GM21447 (cell line): ENCODE measurements at regions not wholly inside any gene's neighbourhood (a gene's known extent, or its start where the extent isn't known, plus 50 kb on each side); places are given as distances from the start of the nearest gene placed in this dataset.
"Not testable (repeated sequence)": the region's sequence is repeated elsewhere in the genome, so short reads cannot be mapped to it uniquely, and the experiment has no call there.

Experiments used
- ATAC-seq: cut with Tn5 transposase; IDR thresholded peaks from one replicate; pipeline ENCODE4 v1.9.1; 2021; ENCODE audit not compliant: unreplicated experiment

GRCh38 chr1:38201431-38201830, 154.8 kb upstream of the POU3F1 start:
- no peak for ATAC-seq

- ATAC-seq: no peak
Observed at GRCh38 chr1:38198621-38199020, 152.0 kb upstream of the POU3F1 start.

- ATAC-seq: no peak
Observed at GRCh38 chr1:38198099-38198498, 151.5 kb upstream of the POU3F1 start.

GRCh38 chr1:38197312-38198061, 150.9 kb upstream of the POU3F1 start:
- ATAC-seq: no peak

- ATAC-seq: no peak
Observed at GRCh38 chr1:38194472-38194871, 147.9 kb upstream of the POU3F1 start.

- no peak for ATAC-seq
Observed at GRCh38 chr1:38193040-38193439, 146.4 kb upstream of the POU3F1 start.

GRCh38 chr1:38191461-38191860, 144.9 kb upstream of the POU3F1 start:
- ATAC-seq: no peak

- ATAC-seq: no peak
Observed at GRCh38 chr1:38190983-38191382, 144.4 kb upstream of the POU3F1 start.

- ATAC-seq: no peak
Observed at GRCh38 chr1:38187552-38187951, 141.0 kb upstream of the POU3F1 start.

- no peak for ATAC-seq
Observed at GRCh38 chr1:38186566-38186965, 140.0 kb upstream of the POU3F1 start.

- ATAC-seq: no peak
Observed at GRCh38 chr1:38185913-38186312, 139.3 kb upstream of the POU3F1 start.

GRCh38 chr1:38183747-38184146, 137.2 kb upstream of the POU3F1 start:
- ATAC-seq: no peak

- no peak for ATAC-seq
Observed at GRCh38 chr1:38183096-38183495, 136.5 kb upstream of the POU3F1 start.

- ATAC-seq: not testable (repeated sequence)
Observed at GRCh38 chr1:38180388-38180787, 133.8 kb upstream of the POU3F1 start.

- ATAC-seq: no peak
Observed at GRCh38 chr1:38179483-38179882, 132.9 kb upstream of the POU3F1 start.

- no peak for ATAC-seq
Observed at GRCh38 chr1:38178216-38178615, 131.6 kb upstream of the POU3F1 start.

- ATAC-seq: no peak
Observed at GRCh38 chr1:38175121-38175520, 128.5 kb upstream of the POU3F1 start.

GRCh38 chr1:38173848-38174247, 127.3 kb upstream of the POU3F1 start:
- no peak for ATAC-seq

GRCh38 chr1:38173157-38173831, 126.7 kb upstream of the POU3F1 start:
- ATAC-seq: no peak

GRCh38 chr1:38169121-38169520, 122.5 kb upstream of the POU3F1 start:
- no peak for ATAC-seq

GRCh38 chr1:38168365-38168764, 121.8 kb upstream of the POU3F1 start:
- ATAC-seq: no peak

GRCh38 chr1:38166461-38166860, 119.9 kb upstream of the POU3F1 start:
- ATAC-seq: no peak
